Cardiac muscle cell (in vitro differentiated cells and primary cell): ENCODE measurements at regions not wholly inside any gene's neighbourhood (a gene's known extent, or its start where the extent isn't known, plus 50 kb on each side); places are given as distances from the start of the nearest gene placed in this dataset.

Source experiments
- DNase-seq, 2 donors: peaks; one replicate each; pipeline versions ENCODE4 v3.0.0 to v3.0.0-alpha.2; 2010 to 2017; ENCODE audit warnings: low read depth in 1 of 2, low spot score in 1 of 2
- H3K27ac ChIP-seq: fragments of 200-600 bp; sonication (generic); 2 replicates; pipeline ENCODE4 v1.5.1; 2016
- H3K27me3 ChIP-seq: fragments of 200-600 bp; sonication (generic); 2 replicates; pipeline ENCODE4 v1.6.0; 2016; ENCODE audit warnings: control low read depth
- H3K36me3 ChIP-seq: fragments of 200-600 bp; sonication (generic); 2 replicates; pipeline ENCODE4 v1.5.1; 2016; ENCODE audit warnings: control low read depth
- H3K4me1 ChIP-seq: fragments of 200-600 bp; sonication (generic); 2 replicates; pipeline ENCODE4 v1.8.1; 2017; ENCODE audit warnings: low read depth, mild to moderate bottlenecking, mixed run types
- H3K4me3 ChIP-seq: fragments of 200-600 bp; sonication (generic); 2 replicates; pipeline ENCODE4 v1.5.1; 2016; ENCODE audit warnings: mild to moderate bottlenecking
- H3K9me3 ChIP-seq: fragments of 200-600 bp; sonication (generic); 2 replicates; pipeline ENCODE4 v1.5.1; 2017; ENCODE audit warnings: low read depth, mild to moderate bottlenecking, control low read depth
- CTCF ChIP-seq: IDR thresholded peaks from 2 replicates; pipeline ENCODE4 v1.5.1; 2012; ENCODE audit warnings: low read depth, mild to moderate bottlenecking, low read length

GRCh38 chr2:103169861-103170260 is 408.0 kb downstream of the TMEM182 start:
- DNase-seq = no peak
- Histone ChIP-seq H3K27me3 (no peaks in the 10 kb centered on the region), H3K4me1 (no peaks in the 10 kb centered on the region), H3K9me3 (no peaks in the 10 kb centered on the region), H3K4me3 (no peak overlapping the region), H3K27ac (no peak overlapping the region), H3K36me3 (no peaks in the 10 kb centered on the region)
- TF ChIP-seq CTCF = no peak

- TF ChIP-seq CTCF = no peak
- no peak overlapping the region for H3K27ac ChIP-seq
- H3K4me1 ChIP-seq = no peaks in the 10 kb centered on the region
- no peak for DNase-seq
- no peaks in the 10 kb centered on the region for H3K9me3 ChIP-seq
- no peaks in the 10 kb centered on the region for H3K36me3 ChIP-seq
- H3K4me3 ChIP-seq = no peak overlapping the region
- H3K27me3 ChIP-seq = no peaks in the 10 kb centered on the region
These were observed 411.0 kb downstream of the TMEM182 start for GRCh38 chr2:103172821-103173220.

- Histone ChIP-seq H3K9me3 (no peaks in the 10 kb centered on the region), H3K27me3 (no peaks in the 10 kb centered on the region)
- no peak for TF ChIP-seq CTCF
These were observed 412.9 kb downstream of the TMEM182 start for GRCh38 chr2:103174711-103175110.

GRCh38 chr2:103176294-103176915 is 414.6 kb downstream of the TMEM182 start:
- no peaks in the 10 kb centered on the region for H3K36me3 ChIP-seq
- H3K9me3 ChIP-seq = no peaks in the 10 kb centered on the region
- H3K4me3 ChIP-seq = no peak overlapping the region
- no peaks in the 10 kb centered on the region for H3K27me3 ChIP-seq
- no peaks in the 10 kb centered on the region for H3K4me1 ChIP-seq
- H3K27ac ChIP-seq = no peak overlapping the region
- DNase-seq = no peak
- no peak for TF ChIP-seq CTCF

More at GRCh38 chr2:103174711-103175110, 412.9 kb downstream of the TMEM182 start:
- no peak for DNase-seq
- Histone ChIP-seq H3K36me3 (no peaks in the 10 kb centered on the region), H3K27ac (no peak overlapping the region), H3K4me1 (no peaks in the 10 kb centered on the region), H3K4me3 (no peak overlapping the region)

GRCh38 chr2:103179798-103180197 is 418.0 kb downstream of the TMEM182 start:
- no peak for DNase-seq
- no peak for TF ChIP-seq CTCF
- Histone ChIP-seq H3K9me3 (no peaks in the 10 kb centered on the region), H3K36me3 (no peaks in the 10 kb centered on the region), H3K27me3 (no peaks in the 10 kb centered on the region), H3K4me3 (no peak overlapping the region), H3K4me1 (no peaks in the 10 kb centered on the region), H3K27ac (no peak overlapping the region)
